OCI-LY3 (cell line): ENCODE measurements at regions not wholly inside any gene's neighbourhood (a gene's known extent, or its start where the extent isn't known, plus 50 kb on each side); places are given as distances from the start of the nearest gene placed in this dataset.

Experiments used
- EZH2phosphoT487 ChIP-seq: fragments of 200-600 bp; shearing (Covaris generic); IDR thresholded peaks from 2 replicates; pipeline ENCODE4 v1.6.1; 2018; ENCODE audit warnings: antibody characterized with exemption, mixed run types, low read depth
- TF ChIP-seq, protein P1 (sequence below): fragments of 200-600, 300-600 bp; sonication (generic); IDR thresholded peaks from 2 replicates; pipeline ENCODE4 v1.5.1; 2014; ENCODE audit warnings: antibody characterized with exemption, low read length, low read depth

DNA sequence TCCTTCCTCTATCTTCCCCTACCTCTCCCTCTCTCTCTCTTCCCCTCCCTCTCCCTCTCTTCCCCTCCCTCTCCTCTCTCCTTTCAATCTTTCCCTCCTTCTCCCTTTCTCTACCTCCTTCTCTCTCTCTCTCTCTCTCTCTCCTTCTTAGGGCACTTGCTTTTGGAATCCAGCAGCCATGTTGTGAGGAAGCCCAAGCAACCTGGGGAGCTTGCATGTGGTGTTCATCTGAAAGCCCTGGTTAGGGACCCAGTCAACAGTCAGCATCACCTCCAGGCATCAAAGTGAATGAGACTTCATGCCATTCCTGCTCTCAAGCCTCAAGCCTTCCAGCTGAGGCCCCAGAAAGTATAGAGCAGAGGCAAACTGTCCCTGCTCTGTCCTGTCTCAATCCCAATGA lies 65.6 kb upstream of the SHISAL1 start:
- TF ChIP-seq, protein P1, sequence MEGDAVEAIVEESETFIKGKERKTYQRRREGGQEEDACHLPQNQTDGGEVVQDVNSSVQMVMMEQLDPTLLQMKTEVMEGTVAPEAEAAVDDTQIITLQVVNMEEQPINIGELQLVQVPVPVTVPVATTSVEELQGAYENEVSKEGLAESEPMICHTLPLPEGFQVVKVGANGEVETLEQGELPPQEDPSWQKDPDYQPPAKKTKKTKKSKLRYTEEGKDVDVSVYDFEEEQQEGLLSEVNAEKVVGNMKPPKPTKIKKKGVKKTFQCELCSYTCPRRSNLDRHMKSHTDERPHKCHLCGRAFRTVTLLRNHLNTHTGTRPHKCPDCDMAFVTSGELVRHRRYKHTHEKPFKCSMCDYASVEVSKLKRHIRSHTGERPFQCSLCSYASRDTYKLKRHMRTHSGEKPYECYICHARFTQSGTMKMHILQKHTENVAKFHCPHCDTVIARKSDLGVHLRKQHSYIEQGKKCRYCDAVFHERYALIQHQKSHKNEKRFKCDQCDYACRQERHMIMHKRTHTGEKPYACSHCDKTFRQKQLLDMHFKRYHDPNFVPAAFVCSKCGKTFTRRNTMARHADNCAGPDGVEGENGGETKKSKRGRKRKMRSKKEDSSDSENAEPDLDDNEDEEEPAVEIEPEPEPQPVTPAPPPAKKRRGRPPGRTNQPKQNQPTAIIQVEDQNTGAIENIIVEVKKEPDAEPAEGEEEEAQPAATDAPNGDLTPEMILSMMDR = no peak
- no peak for TF ChIP-seq EZH2phosphoT487
